ENCODE measurements at regions not wholly inside any gene's neighbourhood (a gene's known extent, or its start where the extent isn't known, plus 50 kb on each side); places are given as distances from the start of the nearest gene placed in this dataset.

- TF ChIP-seq CTCF (IDR thresholded peaks at IDR 0.05), result no peak
- TF ChIP-seq POLR2A (IDR thresholded peaks at IDR 0.05), result no peak
Observed at GRCh38 chr1:198449727-198450433, 90.6 kb downstream of the ATP6V1G3 start.
